Midbrain (tissue), 1 donor: ENCODE measurements at regions not wholly inside any gene's neighbourhood (a gene's known extent, or its start where the extent isn't known, plus 50 kb on each side); places are given as distances from the start of the nearest gene placed in this dataset.

Experiments used
- DNase-seq: peaks from one replicate; lab custom pipeline; 2025; lab: John Stamatoyannopoulos, UW

DNA sequence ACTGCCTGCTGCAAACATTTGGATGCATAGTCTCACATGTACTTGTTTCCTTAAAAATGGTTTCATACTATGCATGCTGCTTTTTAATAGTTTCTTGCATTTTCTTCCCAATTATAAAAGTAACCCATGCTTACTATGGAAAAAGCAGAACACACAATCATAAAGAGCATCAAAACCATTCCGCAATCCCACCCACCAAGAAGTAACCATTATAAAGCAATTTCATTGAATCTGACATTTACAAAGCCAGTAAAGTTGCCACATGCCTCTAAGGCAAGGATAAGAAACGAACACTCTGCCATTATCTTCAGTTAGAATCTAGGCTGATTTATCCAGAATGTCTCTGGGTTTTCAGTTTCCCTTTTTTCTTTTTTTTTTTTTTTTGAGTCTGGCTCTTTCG, 92.7 kb upstream of the OSMR start:
- DNase-seq: no peak

DNA sequence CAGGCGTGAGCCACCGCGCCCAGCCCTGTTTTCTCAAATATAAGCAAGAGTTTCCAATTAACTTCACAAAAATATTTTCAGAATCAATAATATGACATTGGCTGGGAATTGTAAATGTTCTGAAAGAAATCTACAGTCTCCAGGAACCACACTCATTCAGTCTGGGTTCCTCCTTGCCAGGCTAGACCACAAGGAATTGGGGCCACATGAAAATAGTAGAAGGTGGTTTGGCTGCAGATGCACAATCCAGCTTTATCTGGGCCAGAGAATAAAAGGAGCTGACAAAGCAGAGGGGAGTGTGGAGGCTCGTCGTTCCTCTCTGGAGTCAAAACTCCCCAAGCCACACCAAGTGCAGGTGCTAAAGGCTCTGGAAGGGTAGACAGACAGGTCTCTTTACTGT, 92.0 kb upstream of the OSMR start:
- no peak for DNase-seq

DNA sequence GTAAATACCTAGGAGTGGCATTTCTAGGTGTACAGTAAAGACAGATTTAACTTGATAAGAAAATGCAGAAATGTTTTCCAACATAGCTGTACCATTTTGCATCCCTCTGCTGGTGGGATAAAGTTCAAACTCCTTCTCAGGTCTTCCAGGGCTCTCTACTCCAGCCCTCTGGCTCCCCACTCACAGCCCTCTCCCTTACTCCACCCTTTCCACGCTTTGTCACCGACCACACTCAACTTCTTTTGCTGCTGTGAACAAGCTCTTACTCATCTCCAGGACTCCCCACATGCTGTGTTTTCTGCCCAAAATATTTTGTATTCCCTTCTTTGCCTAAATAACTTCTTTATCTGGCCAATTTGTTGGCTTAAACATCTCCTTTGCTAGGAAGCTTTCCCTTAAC, 90.6 kb upstream of the OSMR start:
- DNase-seq: no peak

DNA sequence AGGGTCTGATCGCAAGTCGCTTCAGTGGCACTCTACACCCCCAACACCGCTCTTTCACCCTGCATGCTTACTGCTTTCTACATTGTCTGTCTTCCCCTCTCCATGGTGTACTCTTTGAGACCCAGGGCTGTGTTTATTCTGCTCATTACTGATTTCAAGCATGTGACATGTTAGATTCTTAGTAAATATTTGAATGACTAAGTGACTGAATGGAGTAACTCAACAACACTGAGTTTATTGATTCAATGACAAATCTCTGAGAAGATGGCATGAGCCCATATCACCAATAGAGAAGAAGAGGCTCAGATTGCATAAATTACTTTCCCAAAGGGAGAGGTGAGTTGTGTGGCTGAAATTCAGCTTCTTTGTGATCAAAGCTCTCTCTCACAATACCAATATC, 89.7 kb upstream of the OSMR start:
- no peak for DNase-seq

DNA sequence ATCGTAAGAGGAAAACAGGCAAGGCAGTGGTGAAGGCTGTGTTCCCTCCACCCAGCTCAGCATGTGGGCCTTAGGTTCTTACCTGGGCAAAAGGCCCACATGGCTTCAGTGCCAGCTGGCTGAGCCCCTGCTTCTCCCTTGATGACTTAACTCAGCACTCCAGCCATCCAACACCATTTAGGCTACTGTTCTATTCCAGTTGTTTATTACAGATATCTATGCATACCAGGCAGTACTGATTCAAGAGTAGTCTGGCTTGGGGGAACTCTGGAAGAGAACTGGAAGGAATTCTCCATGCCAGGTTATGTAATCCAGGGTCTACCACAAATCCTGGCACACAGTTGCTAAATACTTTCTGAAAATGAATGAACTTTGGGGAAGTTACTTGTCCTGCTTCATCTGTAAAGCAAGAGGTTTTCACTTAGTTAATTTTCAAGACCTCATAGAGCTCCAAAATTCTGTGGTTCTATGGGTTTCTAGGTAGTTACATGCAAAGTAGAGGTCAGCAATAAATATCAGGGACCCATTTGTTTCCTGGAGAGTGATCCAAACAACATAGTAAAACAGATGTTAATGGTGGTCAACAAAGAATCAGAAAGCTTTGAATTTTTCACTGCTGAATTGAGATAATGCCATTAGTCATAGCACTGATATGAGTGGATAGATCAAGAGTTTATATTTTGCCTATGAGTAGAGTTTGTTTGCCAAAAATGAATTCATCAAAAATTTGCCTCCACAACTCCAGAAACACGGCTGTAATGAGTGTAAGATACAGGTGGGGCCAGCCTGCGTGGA, 88.2 kb upstream of the OSMR start:
- no peak for DNase-seq

DNA sequence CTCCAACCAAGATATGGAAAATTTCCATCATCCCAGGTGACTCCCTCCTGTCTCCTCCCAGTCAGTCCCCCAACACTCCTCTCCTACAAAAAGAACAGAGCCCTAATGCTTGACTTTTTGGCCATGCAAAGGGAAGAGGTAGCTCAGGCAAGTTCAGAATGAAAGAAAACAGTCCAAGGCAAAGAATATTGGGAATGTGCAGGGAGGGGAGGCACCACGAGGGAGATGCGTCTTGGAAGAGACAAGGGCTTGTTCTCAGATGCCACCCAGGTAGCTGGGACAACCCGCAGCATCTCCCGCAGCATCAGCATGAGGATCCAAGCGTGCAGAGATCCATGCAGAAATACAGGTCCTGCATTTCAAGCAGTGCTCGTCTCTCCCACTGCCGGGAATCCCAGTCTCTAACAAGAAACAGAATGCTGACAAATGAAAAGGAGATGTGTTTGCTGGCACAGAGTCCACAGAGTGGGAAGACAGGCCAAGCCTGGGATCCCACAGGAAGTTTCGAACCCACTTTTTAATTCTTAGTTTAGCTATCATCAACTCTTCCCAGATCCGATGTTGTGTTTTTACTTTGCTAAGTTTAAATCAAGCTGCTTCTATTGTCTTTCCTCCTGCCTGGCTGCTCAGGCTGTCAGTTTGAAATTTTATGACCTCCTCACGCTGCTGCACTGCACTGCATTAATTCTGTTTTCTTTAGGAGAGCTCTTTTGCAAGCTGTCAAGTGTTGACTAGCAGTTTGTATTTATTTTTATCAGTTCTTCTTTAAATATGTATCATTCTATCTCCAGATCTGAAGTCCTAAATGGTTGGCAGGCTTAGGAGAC, 86.8 kb upstream of the OSMR start:
- no peak for DNase-seq

DNA sequence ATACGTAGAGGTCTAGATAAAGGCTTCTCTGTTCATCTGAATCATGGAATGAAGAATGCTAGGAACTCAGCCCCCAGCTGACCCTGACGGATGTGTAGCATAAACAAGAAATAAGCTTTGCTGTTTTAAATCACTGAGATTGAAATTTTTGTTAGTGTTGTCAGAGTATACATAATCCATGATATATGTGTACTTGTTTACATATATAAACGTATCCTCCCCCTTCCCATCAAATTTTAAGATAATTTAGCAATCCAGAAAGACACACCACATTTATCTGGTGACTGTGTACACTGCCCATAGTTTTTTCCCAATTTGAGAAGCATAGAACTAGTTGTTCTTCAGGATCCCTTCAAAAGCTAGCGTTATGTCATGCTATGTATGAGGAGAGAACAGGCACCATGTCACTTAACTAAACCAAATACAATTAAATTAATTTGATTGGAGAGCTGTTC, 80.8 kb upstream of the OSMR start:
- DNase-seq: no peak

DNA sequence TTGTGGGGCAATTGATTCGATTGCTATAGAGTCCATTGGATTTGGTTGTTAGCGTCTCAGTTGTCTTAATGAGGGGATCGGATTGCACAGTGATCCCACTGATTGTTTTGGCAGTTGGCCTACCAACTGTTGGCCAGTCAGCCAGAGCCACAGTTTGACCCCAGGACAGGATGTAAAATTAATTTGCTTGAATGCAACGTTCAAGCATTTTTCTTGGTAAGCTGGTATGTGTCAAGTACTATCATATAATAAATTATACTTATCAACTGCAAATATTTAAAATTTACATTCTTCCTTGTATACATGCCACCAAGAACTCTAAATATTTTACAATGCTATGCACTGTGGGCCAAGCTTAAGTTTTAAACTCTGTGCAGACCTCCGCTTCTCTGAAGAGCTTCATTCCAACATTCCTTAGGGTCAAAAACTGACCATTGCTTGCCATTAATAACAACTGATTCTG, 80.4 kb upstream of the OSMR start:
- DNase-seq: no peak

DNA sequence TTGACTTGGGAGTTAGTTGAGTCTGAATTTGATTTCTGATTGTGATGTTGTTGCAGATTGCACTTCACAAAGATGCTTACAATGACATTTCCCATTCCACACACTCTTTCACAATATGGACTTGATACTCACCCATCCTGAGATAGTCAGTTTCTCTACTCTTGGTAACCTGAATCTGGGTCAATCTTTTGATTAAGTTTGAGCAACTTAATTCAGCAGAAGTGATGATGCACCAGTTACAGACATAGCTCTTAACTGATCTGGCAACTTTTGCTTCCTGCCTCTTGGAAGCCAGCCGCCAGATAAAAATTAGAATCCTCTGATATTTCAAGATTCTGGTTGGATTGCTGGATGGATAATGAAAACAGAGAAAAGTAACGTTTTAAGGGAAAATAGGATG, 79.7 kb upstream of the OSMR start:
- no peak for DNase-seq

DNA sequence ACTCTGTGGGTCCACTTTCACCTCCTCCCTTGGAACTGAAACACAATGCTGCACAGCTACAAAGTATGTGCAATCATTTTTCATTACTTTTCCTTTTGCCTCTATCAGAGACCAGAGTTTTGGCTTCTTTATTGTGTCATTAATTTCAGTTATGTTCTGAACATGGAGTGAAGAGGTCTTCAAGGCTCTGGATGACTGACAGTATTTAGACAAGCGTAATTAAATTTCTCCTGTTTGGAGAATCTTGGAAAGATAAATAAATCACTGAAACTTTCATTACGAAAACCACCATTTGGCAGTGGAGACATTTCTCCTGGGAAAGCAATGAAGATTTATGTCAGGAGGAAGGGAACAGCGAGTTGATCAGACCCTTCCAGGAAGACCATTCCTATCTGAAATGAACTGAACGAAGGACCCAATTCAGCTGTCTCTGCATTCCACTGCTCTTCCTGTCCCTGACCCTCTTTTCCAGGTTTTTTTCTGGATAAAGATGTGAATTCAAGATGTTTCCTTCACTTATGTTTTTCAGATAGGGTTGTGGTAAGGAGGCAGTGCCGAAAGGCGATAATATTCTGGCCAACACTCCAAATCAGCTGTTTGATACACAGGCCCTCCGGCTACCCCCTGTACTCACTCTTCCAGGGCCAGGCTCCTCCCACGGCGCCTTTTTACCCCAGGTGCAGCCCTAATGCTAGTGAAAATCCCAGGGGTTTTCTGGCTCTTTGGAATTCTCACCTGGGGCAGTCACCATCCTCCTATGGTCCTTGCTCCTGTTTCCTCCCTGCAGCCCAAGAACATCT, 77.2 kb upstream of the OSMR start:
- DNase-seq: no peak

DNA sequence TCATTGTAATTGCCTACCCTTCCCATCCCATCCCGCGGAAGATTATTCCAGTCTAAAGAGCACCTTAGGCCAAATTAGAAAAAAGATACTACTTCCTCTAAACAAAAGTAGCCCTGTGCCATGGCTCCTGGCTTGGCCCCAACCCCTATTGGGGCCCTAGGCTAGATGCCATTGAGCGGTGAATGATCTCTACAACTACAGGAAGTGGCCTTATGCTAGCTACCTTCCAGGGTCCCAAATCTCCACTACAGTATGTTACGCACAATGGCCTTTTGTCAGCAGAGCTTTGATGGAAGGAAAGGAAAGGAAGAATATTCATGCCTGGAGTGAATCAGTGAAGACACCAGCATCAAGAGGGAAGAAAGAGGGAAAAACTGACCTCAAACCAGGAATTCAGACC, 73.3 kb upstream of the OSMR start:
- no peak for DNase-seq

DNA sequence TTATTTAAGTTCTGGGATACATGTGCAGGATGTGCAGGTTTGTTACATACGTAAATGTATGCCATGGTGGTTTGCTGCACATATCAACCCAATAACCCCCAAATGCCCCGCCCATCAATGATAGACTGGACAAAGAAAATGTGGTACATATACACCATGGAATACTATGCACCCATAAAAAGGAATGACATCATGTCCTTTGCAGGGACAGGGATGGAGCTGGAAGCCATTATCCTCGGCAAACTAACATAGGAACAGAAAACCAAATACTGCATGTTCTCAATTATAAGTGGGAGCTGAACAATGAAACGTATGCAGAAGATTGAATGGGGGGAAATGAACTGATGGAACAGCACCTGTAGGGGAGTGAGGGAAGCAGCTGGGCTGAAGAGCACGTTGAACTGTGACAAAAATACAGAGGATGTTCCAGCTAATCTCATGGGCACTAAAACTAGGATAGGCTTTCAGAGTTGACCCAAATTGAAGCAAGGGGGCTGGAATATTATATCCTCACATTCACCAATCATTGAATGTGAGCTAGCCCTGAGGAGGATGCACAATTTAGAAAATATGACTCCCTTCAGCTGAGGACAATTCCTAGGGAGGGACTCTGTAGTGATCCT, 70.5 kb upstream of the OSMR start:
- no peak for DNase-seq

DNA sequence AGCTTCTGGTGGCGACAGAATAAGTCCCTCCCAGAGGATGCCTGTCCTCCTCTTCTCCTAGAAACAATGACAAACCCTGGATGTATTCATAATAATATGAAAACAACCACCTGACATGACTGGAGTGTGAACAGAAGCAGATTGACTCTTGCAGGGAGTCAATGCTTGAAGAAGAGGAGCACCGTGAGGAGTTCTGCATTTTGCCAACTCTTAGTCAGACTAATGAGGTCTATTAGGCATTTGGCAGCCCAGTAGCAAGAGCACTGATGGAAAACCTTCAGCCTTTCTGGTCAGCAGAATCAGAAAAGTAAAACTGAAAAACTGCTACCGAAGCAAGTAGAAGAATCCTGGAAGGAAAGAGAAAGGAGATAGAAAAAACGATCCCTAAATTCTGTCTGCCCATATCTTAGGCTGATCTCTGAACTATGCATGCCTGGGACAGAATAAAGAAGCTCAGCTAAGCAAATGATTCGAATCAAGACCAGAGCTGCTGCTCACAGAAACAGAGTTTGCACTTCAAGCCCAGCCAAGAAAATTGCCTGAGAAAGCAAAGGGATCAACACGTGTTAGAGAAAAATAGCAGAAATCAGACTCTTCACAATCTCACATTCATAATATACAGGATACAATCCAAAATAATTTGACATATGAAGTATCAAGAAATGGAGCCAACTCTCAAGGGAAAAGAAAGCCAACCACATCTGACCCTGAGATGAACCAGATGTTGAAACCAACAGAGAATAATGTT, 69.5 kb upstream of the OSMR start:
- no peak for DNase-seq

DNA sequence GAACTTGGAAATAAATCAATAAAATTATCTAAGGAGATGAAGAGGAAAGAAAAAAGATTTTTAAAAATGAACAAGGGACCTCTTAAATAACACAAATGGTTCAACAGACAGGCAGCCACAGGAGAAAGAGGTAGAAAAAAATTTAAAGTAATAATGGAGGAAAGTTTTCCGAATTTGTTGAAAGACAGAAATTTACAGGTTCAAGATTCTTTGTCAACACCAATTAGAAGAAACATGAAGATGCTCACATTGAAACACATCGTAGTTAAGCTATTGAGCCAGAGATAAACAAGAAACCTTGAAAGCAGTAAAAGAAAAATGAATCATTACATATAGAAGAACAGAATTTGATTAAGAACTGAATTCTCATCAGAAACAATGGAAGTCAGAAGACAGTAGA, 68.7 kb upstream of the OSMR start:
- no peak for DNase-seq

DNA sequence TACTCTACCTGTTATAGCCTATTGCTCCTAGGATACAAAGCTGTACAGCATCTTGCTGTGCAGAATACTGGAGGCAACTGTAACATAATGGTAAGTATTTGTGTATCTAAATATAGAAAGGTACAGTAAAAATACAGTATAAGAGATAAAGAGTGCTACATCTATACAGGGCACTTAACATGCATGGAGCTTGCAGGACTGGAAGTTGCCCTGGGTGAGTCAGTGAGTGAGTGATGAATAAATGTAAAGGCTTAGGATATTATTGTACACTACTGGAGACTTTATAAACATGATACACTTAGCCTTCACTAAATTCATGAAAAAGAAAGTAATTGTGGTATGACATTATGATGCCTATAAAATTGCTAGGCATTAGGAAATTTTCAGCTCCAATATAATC, 65.5 kb upstream of the OSMR start:
- no peak for DNase-seq

DNA sequence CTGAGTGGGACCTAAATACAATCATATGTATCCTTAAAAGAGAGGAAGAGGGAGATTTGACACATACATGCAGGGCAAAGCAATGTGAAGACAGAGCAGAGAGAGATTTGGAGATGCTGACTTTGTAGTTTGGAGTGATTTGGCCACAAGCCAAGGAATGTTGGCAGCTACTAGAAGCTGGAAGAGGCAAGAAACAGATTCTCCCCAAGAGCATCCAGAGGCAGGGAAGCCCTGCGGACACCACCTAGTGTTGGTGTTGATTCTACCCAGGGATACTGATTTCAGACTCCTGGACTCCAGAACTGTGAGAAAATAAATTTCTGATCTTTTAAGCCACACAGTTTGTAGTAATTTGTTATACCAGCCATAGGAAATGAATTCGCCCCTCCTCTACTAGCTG, 64.9 kb upstream of the OSMR start:
- DNase-seq: peak; percentile 73

DNA sequence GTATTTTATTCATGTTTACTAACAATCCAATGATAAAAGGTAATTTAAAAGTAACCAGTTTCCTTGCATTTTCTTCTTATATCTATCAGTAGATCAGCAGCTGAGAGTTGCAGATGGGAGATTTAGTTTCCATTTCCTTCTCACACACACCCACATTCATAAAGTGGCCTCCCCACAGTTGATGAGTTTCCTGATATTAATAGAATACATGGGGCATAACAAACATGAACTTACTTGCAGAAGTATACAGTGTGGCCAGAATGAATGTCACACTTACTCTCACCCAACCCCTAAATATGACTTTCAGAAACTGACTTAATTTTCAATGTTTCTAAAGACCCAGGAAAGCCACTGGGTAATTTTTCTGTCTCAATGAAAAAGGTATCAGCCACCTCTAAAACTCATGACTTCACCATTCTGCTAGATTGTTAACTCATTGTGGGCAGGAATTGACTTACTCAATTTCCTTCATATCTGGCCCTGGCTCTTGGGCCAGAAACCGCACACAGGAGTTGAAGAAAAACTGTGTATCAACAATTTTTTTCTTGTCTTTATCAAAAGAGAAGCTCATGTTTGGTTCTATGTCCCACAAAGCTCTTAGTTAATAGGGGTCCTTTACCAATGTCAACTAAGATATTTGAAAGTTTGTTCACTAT, 63.5 kb upstream of the OSMR start:
- no peak for DNase-seq

DNA sequence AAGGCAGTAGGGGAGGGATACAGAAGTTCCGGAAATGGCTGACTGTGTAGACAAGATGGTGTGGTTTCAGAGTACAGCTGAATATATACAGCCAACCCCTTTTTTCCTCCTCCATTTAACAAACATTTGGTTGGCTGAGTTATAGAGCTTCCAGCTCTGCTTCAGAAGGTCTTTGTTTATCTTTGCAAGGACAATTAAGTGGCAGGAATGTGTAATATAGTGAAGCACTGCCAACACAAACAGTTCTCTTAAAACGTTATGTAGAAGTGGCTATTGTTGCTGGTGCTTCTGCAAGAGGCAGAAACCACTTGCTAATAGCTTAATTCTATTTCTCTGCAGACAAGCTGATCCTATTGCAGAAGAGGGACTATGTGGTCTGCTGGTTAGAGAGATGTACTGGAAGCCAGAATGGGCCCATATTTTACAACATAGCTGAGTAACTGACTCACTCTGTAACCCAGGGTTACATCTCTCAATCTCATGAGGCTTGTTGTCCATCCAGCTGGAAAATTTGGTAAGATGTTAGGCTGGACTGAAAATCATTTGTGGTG, 62.7 kb upstream of the OSMR start:
- DNase-seq: no peak

DNA sequence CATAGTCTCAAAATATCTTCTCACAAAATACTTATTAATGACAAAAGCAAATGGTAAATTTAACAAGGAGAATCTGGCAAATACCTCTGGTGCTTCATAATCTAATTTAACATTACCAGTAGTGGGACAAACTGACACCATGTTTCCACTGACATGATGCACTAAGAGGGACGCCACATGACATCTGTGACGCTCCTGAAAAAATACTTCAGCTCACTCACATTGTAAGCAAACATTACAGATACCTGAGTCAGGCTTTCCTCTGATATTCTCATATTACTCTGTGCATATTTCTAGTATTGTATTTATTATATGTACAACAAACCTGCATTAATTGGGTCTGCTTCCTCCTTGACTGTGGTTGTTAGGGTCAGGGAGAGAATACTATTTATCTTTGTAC, 56.7 kb upstream of the OSMR start:
- DNase-seq: no peak

DNA sequence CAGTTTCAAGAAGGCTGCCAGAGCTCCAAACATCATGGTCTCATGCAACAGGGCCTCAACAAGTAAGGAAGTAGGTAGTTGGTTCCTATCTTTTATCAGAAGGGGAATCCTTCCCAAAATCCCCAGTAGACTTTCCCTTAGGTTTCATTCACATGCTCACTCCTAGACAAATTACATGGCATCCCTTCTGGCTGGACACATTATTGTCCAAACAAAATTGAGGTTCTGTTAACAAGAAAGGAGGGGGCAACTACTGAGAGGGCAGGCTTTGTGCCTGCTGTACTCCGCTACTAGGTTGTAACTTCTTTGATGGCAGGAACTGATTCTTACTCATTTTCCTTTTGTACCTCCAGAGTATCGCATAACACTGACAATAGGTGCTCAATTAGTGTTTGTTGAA, 56.0 kb upstream of the OSMR start:
- no peak for DNase-seq

DNA sequence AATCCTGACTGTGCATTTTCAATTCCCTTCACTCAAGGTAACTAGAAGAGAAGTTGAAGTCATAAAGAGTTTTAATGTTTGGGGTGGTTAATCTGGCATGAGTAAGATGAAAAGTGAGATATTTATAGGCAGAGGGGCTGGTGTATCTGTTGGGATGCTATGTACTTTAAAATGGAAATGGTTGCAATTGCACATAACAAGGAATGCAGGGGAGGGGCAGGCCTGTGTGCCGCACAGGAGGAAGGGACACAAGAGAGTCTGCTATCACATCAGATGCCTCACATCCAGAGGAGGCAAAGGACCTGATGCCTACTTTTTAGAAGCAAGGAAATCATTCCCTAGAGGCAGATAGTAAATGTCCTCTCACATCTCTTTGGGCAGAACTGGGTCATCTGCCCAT, 55.5 kb upstream of the OSMR start:
- DNase-seq: no peak
